ENCODE measurements at regions not wholly inside any gene's neighbourhood (a gene's known extent, or its start where the extent isn't known, plus 50 kb on each side); places are given as distances from the start of the nearest gene placed in this dataset.

DNA sequence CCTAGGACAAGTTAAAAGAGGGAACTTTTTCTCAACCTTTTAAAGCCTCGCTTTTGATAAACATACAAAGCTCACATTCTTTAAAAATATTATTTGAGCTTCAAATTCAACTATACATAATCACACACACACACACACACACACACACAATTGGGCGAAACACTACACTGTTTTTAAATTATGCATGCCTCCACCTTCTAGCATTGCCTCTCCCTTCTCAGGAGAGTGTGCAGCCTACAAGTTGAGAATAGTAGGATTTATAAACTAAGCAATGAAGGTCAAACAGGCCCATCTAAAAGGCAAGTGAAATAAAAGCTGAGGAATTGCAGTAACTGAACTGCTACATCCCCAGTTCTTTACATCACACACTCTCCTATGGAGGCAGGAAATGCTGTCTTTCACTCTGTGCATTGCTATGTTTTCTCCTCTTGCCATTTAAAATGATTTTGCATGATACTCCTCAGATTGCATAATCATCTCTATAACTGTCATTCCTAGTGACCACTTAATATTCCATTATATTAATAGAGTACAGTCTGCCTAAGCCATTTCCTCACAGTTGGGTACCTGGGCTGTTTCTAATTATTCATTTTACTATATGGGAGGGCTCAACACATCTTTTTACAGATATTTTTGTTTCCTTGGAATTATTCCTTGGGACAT, 92.5 kb upstream of the KCNE2 start:
- TF ChIP-seq, protein P1, sequence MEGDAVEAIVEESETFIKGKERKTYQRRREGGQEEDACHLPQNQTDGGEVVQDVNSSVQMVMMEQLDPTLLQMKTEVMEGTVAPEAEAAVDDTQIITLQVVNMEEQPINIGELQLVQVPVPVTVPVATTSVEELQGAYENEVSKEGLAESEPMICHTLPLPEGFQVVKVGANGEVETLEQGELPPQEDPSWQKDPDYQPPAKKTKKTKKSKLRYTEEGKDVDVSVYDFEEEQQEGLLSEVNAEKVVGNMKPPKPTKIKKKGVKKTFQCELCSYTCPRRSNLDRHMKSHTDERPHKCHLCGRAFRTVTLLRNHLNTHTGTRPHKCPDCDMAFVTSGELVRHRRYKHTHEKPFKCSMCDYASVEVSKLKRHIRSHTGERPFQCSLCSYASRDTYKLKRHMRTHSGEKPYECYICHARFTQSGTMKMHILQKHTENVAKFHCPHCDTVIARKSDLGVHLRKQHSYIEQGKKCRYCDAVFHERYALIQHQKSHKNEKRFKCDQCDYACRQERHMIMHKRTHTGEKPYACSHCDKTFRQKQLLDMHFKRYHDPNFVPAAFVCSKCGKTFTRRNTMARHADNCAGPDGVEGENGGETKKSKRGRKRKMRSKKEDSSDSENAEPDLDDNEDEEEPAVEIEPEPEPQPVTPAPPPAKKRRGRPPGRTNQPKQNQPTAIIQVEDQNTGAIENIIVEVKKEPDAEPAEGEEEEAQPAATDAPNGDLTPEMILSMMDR (IDR thresholded peaks at IDR 0.05; ENCODE audit: low read length) = no peak
- no peak for TF ChIP-seq EZH2 (optimal IDR thresholded peaks at IDR 0.05; ENCODE audit: low read depth, low read length)
- no peak for TF ChIP-seq EZH2phosphoT487 (IDR thresholded peaks at IDR 0.05; ENCODE audit: low read length)
